CD14-positive monocyte (primary cell): ENCODE measurements at regions not wholly inside any gene's neighbourhood (a gene's known extent, or its start where the extent isn't known, plus 50 kb on each side); places are given as distances from the start of the nearest gene placed in this dataset.
A peak's percentile ranks its signal among the peaks of the same experiment; 100 is the strongest.

ENCODE experiments used
- DNase-seq, 3 donors: peaks; one replicate each; pipeline ENCODE4 v3.0.0-alpha.2; 2011 to 2022
- H2AFZ ChIP-seq: 2 replicates; pipeline ENCODE4 v1.6.0; 2012; ENCODE audit warnings: mild to moderate bottlenecking, low read depth, low read length, inconsistent platforms; ENCODE audit not compliant: insufficient read depth, poor library complexity, severe bottlenecking
- H3K27ac ChIP-seq, 2 donors: 1 replicate in 1 of 2; 2 replicates in 1 of 2; pipeline ENCODE4 v1.5.1; 2012 to 2013; ENCODE audit warnings: low read length in 2 of 2, control low read depth in 1 of 2, inconsistent platforms in 1 of 2, low read depth in 1 of 2, mild to moderate bottlenecking in 1 of 2
- H3K27me3 ChIP-seq, 2 donors: one replicate each; pipeline versions ENCODE4 v1.6.0 to v1.6.1; 2011 to 2013; ENCODE audit warnings: low read length in 2 of 2; ENCODE audit not compliant: control insufficient read depth in 2 of 2, insufficient read depth in 2 of 2
- H3K36me3 ChIP-seq, 2 donors: replicated peaks in 1 of 2; 1 replicate in 1 of 2; 2 replicates in 1 of 2; pipeline versions ENCODE4 v1.5.1 to v1.6.1; 2012 to 2013; ENCODE audit warnings: low read length in 2 of 2, control low read depth in 1 of 2, inconsistent platforms in 1 of 2, mild to moderate bottlenecking in 1 of 2; ENCODE audit not compliant: insufficient read depth in 2 of 2, control insufficient read depth in 1 of 2
- H3K4me1 ChIP-seq, 2 donors: 1 replicate in 1 of 2; 2 replicates in 1 of 2; pipeline versions ENCODE4 v1.5.1 to v1.6.1; 2012 to 2013; ENCODE audit warnings: low read length in 2 of 2, control low read depth in 1 of 2, inconsistent platforms in 1 of 2, mild to moderate bottlenecking in 1 of 2, moderate library complexity in 1 of 2; ENCODE audit not compliant: insufficient read depth in 2 of 2, control insufficient read depth in 1 of 2
- H3K4me2 ChIP-seq: replicated peaks from 2 replicates; pipeline ENCODE3; 2012; ENCODE audit warnings: low read length, moderate library complexity, mild to moderate bottlenecking; ENCODE audit not compliant: poor library complexity, severe bottlenecking; ENCODE audit errors: extremely low read depth
- H3K4me3 ChIP-seq, 3 experiments: fragments of 200-600 bp in 1 of 3; sonication (generic) in 1 of 3; replicated peaks in 1 of 3; 1 replicate in 2 of 3; 2 replicates in 1 of 3; pipeline ENCODE4 v1.5.1; 2011 to 2013; ENCODE audit warnings: low read length in 3 of 3, mild to moderate bottlenecking in 3 of 3, control low read depth in 2 of 3, low read depth in 2 of 3, inconsistent platforms in 1 of 3, moderate library complexity in 1 of 3
- H3K79me2 ChIP-seq: 2 replicates; pipeline ENCODE4 v1.6.0; 2012; ENCODE audit warnings: mild to moderate bottlenecking, control low read depth, inconsistent platforms, low read length, moderate library complexity; ENCODE audit not compliant: insufficient read depth
- H3K9ac ChIP-seq: 2 replicates; pipeline ENCODE4 v1.6.0; 2017; ENCODE audit warnings: low read length, mild to moderate bottlenecking; ENCODE audit not compliant: insufficient read depth, poor library complexity, severe bottlenecking
- H3K9me3 ChIP-seq, 2 donors: replicated peaks in 1 of 2; 1 replicate in 1 of 2; 2 replicates in 1 of 2; pipeline versions ENCODE4 v1.5.1 to v1.6.1; 2012 to 2013; ENCODE audit warnings: low read length in 2 of 2, control low read depth in 1 of 2; ENCODE audit not compliant: control insufficient read depth in 1 of 2, insufficient read depth in 1 of 2
- H4K20me1 ChIP-seq: 2 replicates; pipeline ENCODE4 v1.6.0; 2012; ENCODE audit warnings: mild to moderate bottlenecking, low read length, control low read depth, moderate library complexity; ENCODE audit not compliant: insufficient read depth
- H3K27ac Mint-ChIP-seq, 7 donors: one replicate each; pipeline ENCODE4 v1.8.0; 2020; ENCODE audit warnings: mild to moderate bottlenecking in 7 of 7, mixed read lengths in 7 of 7, moderate library complexity in 6 of 7, inconsistent platforms in 2 of 7
- H3K27me3 Mint-ChIP-seq, 3 donors: one replicate each; pipeline ENCODE4 v1.8.0; 2021 to 2022; ENCODE audit warnings: low read depth in 3 of 3, mild to moderate bottlenecking in 3 of 3, mixed read lengths in 3 of 3, moderate library complexity in 3 of 3, inconsistent platforms in 1 of 3
- H3K36me3 Mint-ChIP-seq, 2 donors: one replicate each; pipeline ENCODE4 v1.8.0; 2020; ENCODE audit warnings: mixed read lengths in 2 of 2, inconsistent platforms in 1 of 2, mild to moderate bottlenecking in 1 of 2
- H3K4me1 Mint-ChIP-seq: one replicate; pipeline ENCODE4 v1.8.0; 2020; ENCODE audit warnings: mild to moderate bottlenecking, mixed read lengths
- H3K4me3 Mint-ChIP-seq, 2 donors: one replicate each; pipeline ENCODE4 v1.8.0; 2020; ENCODE audit warnings: mild to moderate bottlenecking in 2 of 2, mixed read lengths in 2 of 2, moderate library complexity in 1 of 2
- H3K9me3 Mint-ChIP-seq, 7 donors: one replicate each; pipeline ENCODE4 v1.8.0; 2020 to 2022; ENCODE audit warnings: mixed read lengths in 7 of 7, mild to moderate bottlenecking in 6 of 7, moderate library complexity in 6 of 7, inconsistent platforms in 2 of 7
- CTCF ChIP-seq: fragments of 200-600 bp; IDR thresholded peaks from one replicate; pipeline ENCODE4 v1.8.0; 2022; ENCODE audit warnings: antibody characterized with exemption, mild to moderate bottlenecking
- WGBS: methylation state at CpG from one replicate; pipeline ENCODE4 v1.1.5; 2013; ENCODE audit warnings: missing lambda C conversion rate; ENCODE audit not compliant: insufficient coverage; 5-methylcytosine and 5-hydroxymethylcytosine counted together
- intact Hi-C, 2 donors: fragments of 100-400 bp; cut with micrococcal nuclease; formaldehyde crosslinking; loops; one replicate each; pipeline versions ENCODE4 v1.15.0 to v1.15.1; 2023

GRCh38 chr3:177358091-177358976 is 161.1 kb upstream of the TBL1XR1 start:
- Histone ChIP-seq H3K4me3 (peak overlapping the region; percentile 41 to 77 (median 66)), H3K9ac (peak overlapping the region; percentile 54), H3K79me2 (no peaks in the 10 kb centered on the region), H3K27me3 (no peaks in the 10 kb centered on the region), H3K27ac (peak overlapping the region; percentile 87 to 89), H3K4me2 (peak overlapping the region; percentile 85), H2AFZ (peak overlapping the region; percentile 79), H3K9me3 (no peaks in the 10 kb centered on the region), H3K36me3 (no peaks in the 10 kb centered on the region), H4K20me1 (no peaks in the 10 kb centered on the region), H3K4me1 (peaks cover 53 to 64% of the 10 kb centered on the region in 2 donors)
- Mint-ChIP-seq H3K4me1 (peaks cover 61% of the 10 kb centered on the region), H3K27me3 (peaks cover 0 to 4% (median 0%) of the 10 kb centered on the region in 3 donors), H3K9me3 (no peaks in the 10 kb centered on the region), H3K27ac (peak overlapping the region; percentile 95 to 99 (median 98)), H3K4me3 (peak overlapping the region; percentile 79 to 92), H3K36me3 (no peaks in the 10 kb centered on the region)
- intact Hi-C loops, result loop anchor here (1.0 to 10.0 kb wide), 7 partner anchors 14 to 566 kb away; no protein-coding TSS in a partner anchor
- peak; percentile 78 to 92 (median 91) for DNase-seq
- WGBS, result 0% methylated on average over 5 of the region's 15 CpGs
- no peak for TF ChIP-seq CTCF

- intact Hi-C loops, result loop anchor here (1.0 to 10.0 kb wide), 8 partner anchors 14 to 566 kb away; no protein-coding TSS in a partner anchor
- peak overlapping the region; percentile 52 for H3K9ac ChIP-seq
These were observed 161.8 kb upstream of the TBL1XR1 start for GRCh38 chr3:177358977-177359592.

More at GRCh38 chr3:177358977-177359592, 161.8 kb upstream of the TBL1XR1 start:
- peaks cover 56% of the 10 kb centered on the region for H3K4me1 Mint-ChIP-seq
- Histone ChIP-seq H4K20me1 (no peaks in the 10 kb centered on the region), H3K4me1 (peaks cover 49 to 59% of the 10 kb centered on the region in 2 donors), H3K27ac (peak overlapping the region; percentile 87 to 89), H3K4me2 (peak overlapping the region; percentile 85), H3K36me3 (no peaks in the 10 kb centered on the region), H2AFZ (peak overlapping the region; percentile 79), H3K4me3 (peak overlapping the region; percentile 20 to 77 (median 66)), H3K9me3 (no peaks in the 10 kb centered on the region), H3K27me3 (no peaks in the 10 kb centered on the region), H3K79me2 (no peaks in the 10 kb centered on the region)
- H3K27ac Mint-ChIP-seq, result peak overlapping the region; percentile 95 to 99 (median 98)
- 14% methylated on average over 18 of the region's 31 CpGs for WGBS
- DNase-seq, result peak in 2 of 3 donors; percentile 8 to 27
- H3K4me3 Mint-ChIP-seq, result peak overlapping the region; percentile 79 to 92
- no peak for TF ChIP-seq CTCF
- no peaks in the 10 kb centered on the region for H3K9me3 Mint-ChIP-seq
- peaks cover 0 to 4% (median 0%) of the 10 kb centered on the region in 3 donors for H3K27me3 Mint-ChIP-seq
- H3K36me3 Mint-ChIP-seq, result no peaks in the 10 kb centered on the region
